Suprapubic skin (tissue), 3 donors: ENCODE measurements at regions not wholly inside any gene's neighbourhood (a gene's known extent, or its start where the extent isn't known, plus 50 kb on each side); places are given as distances from the start of the nearest gene placed in this dataset.

Source experiments
- EP300 ChIP-seq: sonication (generic); formaldehyde crosslinking; IDR thresholded peaks from one replicate; pipeline ENCODE4 v1.6.1; 2017; ENCODE audit warnings: antibody characterized with exemption
- TF ChIP-seq, protein P1 (sequence below), 2 donors: fragments of 200-600 bp in 1 of 2; fragments of 450-650 bp in 1 of 2; sonication (generic) in 1 of 2; IDR thresholded peaks; one replicate each; pipeline ENCODE4 v1.5.1; 2016 to 2019; ENCODE audit warnings: antibody characterized with exemption in 2 of 2, mild to moderate bottlenecking in 1 of 2, moderate library complexity in 1 of 2

DNA sequence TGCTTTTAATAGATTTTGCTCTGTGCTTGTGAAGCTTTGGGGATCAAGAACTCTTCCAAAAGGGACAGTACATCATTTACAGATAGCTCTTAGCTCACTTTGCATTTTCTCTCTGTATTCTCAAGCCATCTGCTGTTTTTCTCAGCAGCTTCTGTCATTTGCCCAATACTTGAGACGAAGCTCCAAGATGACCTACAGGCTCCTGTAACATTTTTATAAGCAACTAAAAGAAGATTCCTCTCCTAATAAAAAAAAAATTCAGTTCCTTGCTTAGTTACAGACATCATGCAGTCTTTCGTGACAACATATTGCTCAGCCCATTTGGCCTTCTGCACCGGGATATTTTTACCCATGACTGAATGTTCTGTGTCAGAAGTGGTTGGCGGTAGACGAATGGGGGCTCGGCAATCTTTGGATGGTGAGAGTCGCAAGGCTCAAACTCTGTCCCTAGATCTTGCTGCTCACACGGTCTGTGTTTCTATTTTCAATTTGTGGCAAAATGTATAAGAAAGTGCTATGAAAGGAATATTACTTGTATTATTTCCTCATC lies 215.6 kb downstream of the FSCB start:
- TF ChIP-seq EP300: no peak
- TF ChIP-seq, protein P1, sequence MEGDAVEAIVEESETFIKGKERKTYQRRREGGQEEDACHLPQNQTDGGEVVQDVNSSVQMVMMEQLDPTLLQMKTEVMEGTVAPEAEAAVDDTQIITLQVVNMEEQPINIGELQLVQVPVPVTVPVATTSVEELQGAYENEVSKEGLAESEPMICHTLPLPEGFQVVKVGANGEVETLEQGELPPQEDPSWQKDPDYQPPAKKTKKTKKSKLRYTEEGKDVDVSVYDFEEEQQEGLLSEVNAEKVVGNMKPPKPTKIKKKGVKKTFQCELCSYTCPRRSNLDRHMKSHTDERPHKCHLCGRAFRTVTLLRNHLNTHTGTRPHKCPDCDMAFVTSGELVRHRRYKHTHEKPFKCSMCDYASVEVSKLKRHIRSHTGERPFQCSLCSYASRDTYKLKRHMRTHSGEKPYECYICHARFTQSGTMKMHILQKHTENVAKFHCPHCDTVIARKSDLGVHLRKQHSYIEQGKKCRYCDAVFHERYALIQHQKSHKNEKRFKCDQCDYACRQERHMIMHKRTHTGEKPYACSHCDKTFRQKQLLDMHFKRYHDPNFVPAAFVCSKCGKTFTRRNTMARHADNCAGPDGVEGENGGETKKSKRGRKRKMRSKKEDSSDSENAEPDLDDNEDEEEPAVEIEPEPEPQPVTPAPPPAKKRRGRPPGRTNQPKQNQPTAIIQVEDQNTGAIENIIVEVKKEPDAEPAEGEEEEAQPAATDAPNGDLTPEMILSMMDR (IDR thresholded peaks at IDR 0.05): no peak
